ENCODE measurements at regions not wholly inside any gene's neighbourhood (a gene's known extent, or its start where the extent isn't known, plus 50 kb on each side); places are given as distances from the start of the nearest gene placed in this dataset.
"Not testable (repeated sequence)": the region's sequence is repeated elsewhere in the genome, so short reads cannot be mapped to it uniquely, and the experiment has no call there.

DNA sequence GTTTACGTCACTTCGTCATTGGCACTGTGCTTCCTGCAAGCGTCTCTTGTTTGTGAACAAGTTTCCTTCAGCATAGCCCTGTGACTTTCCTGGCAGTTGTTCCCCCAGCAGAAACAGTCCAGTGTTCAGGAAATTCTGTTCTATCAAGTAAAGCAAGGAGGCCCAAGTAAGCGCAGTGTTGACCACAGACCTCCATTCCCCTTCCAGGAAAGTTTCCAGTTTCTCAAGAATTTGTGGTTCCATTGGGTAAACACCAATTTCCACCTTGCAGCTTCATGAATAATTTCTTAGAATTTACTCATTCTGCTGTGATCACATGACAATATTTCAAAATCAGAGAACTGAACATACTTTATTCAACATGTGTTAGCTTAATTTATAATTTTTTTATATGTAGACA is 88.5 kb upstream of the ETV3 start:
- DNase-seq (ENCODE audit: low read depth in 2 of 2) = no peak

GRCh38 chr1:157219600-157219999 is 81.4 kb upstream of the ETV3 start:
- DNase-seq (ENCODE audit: low read depth in 2 of 2) = no peak

DNA sequence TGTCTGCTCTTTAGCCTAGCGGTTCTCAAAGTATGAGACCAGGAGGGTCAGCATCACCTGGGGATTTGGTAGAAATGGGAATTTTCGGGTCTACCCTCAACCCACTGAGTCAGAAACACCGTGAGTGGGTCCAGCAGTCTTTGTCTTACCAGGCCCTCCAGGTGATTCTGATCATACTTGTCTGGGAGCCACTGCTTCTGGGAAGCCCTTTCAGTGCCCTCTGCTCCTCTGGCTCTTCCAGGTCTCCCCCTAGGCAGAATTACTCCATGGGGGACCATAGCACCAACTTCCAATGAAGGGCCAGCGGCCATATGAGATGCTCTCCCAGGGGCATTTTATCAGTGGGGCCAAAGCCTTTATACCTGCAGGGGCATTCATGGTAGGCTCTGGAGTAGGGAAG is 81.0 kb upstream of the ETV3 start:
- no peak for DNase-seq (ENCODE audit: low read depth in 2 of 2)

- no peak for DNase-seq (ENCODE audit: low read depth in 2 of 2)
Measured at GRCh38 chr1:157218671-157219070, 80.5 kb upstream of the ETV3 start.

DNA sequence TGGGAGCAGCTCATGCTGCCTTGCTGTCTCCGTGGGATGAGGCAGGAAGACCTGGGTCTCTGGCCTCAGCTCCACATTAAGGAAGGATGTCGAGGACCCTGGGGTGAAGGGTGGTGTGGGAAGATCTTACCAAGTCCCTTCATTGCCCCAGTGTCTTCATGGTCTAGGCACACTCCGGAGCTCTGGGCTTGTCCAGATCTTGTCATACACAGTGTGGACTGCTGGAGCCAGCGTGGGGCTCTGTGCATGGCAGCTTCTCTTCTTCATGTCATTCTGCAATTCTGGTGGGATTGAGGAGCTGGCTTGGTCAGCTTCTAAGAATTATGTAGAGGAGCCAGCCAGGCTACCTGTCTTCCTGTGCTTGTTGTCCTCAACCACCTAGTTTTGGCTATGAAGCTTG is 79.3 kb upstream of the ETV3 start:
- DNase-seq (ENCODE audit: low read depth in 2 of 2) = no peak

GRCh38 chr1:157213836-157214235 is 75.6 kb upstream of the ETV3 start:
- DNase-seq (ENCODE audit: low read depth in 2 of 2) = no peak

- no peak for DNase-seq (ENCODE audit: low read depth in 2 of 2)
Measured at GRCh38 chr1:157209514-157209913, 71.3 kb upstream of the ETV3 start.

- not testable (repeated sequence) for DNase-seq (ENCODE audit: low read depth in 2 of 2)
Measured at GRCh38 chr1:157205982-157206381, 67.8 kb upstream of the ETV3 start.

DNA sequence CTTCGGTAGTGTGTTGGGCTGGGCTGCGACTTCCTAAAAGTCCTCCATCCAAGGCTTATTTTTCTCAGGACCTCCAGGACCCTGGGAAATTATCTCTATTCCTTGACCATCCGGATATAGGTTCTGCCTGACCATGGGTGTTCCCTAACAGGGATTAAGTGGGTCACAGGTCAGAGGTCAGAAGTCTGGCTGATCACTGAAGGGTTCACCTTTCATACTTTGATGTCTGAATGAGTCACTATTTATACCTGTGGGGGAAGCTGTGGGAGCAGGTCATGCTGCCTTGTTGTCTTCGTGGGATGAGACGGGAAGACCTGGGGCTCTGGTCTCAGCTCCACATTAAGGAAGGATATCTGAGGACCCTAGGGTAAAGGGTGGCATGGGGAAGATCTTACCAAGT is 65.0 kb upstream of the ETV3 start:
- no peak for DNase-seq (ENCODE audit: low read depth in 2 of 2)

- DNase-seq (ENCODE audit: low read depth in 2 of 2) = no peak
Measured at GRCh38 chr1:157202331-157202730, 64.1 kb upstream of the ETV3 start.

- no peak for DNase-seq (ENCODE audit: low read depth in 2 of 2)
Measured at GRCh38 chr1:157201767-157202166, 63.6 kb upstream of the ETV3 start.

DNA sequence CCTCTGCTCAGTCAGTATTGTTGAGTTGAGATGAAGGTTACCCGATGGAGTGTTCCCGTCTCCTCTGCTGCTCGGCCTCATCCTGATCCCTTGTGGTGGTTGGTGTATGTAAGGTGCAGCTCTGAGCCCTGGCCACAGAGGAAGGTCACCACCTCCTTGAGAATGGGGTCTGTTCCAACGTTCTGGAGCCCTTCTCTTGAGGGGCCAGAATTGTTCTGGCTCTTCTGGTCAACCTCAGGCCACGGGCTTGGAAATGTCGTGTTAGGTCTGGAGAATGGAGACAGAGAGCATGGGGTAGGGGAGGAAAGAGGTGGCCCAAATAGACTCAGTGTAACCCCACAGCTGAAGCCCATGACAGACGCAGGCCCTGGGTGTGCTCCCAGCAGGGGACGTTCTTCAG is 62.3 kb upstream of the ETV3 start:
- no peak for DNase-seq (ENCODE audit: low read depth in 2 of 2)

GRCh38 chr1:157199421-157199755 is 61.2 kb upstream of the ETV3 start:
- no peak for DNase-seq (ENCODE audit: low read depth in 2 of 2)

DNA sequence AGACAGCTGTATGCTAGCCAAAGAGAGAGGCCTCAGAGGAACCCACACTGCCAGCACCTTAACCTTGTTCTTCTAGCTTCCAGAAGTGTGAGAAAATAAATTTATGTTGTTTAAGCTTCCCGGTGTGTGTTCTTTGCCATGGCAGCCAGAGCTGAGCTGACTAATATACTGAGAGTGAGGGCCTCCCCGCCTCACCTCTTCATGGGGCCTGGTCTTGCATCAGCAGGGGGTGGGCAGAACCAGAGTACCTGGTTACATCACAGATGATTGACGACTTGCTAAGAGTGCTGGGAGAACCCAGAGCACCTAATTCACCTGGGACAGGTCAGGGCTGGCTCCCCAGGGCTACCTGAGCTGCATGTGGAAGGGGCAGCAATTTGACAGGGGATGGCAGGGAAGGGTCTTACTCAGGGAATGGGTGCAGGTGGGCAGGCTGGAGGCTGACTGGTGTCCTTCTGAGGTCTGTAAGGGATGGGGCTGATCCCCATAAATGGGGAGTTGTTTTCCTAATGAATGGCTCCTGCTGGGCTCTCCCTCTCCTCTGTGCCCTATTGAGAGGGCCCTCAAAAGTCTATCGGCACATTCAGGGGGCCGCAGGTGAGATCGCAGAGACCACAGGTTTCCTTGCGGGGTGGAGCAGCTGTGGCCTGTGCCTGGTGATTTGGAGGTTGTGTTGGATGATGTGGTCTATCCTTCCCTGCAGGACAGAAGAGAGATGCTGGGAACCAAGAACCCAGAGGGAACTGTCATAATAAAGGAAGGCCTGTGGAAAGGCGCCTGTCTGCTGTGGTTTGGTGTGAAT is 60.6 kb upstream of the ETV3 start:
- DNase-seq (ENCODE audit: low read depth in 2 of 2) = no peak

DNA sequence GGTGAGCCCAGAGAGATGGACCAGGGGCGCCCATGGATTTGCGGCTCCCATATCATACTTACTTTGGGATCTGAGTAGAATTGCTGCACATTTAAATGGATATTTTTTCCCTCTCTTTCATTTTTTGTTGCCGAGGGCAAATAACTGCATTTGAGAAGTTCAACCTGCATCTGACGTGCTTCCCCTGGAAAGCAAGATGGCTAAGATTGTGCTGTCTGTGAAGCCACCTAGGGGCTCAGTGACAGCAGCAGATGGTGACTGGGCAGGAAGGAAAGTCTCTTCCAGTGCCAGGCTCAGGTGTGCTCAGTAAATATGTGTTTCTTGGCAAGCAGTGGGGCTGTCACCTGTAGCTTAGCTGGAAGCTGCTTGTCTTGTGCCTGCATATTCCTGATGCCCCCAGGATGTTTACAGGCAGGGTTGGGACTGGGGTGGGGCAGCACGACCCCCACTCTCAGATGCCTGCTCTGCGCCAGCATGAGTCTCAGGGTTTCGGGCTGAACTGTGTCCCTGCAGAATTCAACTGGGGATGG is 59.8 kb upstream of the ETV3 start:
- DNase-seq (ENCODE audit: low read depth in 2 of 2) = no peak

DNA sequence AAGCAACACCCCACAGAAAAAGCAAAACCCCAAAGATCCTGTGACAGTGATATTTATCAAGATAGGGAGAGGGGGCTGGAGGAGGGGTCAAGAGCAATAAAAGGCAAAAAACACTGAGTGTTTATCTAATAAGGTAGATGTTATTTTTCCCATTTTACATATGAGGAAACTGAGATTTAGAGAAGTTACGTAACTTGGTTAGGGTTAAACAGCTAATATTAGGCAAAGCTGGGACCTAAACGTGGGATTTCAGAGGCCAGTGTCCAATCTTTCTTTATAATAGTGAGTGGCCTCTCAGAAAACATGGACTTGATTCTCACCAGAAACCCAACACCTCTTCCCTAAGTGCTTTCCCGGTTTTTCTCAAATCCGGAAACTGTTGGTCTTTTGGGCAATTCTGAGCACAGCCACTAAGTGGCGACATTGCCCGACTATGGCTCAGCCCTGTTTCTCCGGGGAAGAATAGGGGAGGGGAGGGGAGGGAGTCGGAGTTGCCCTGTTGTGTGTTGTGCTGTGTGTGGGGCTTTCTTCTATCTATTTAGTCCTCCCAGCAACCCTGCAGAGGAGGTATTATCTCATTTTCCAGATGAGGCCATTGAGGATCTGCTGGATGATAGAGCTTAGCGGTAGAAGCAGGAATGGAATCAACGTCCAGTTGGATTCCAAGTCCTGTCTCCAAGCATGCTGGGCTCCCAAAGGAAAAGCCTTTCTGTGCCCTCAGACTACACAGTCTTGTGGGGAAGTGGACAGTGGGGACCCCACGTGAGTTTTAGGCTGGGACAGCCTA is 58.7 kb upstream of the ETV3 start:
- DNase-seq (ENCODE audit: low read depth in 2 of 2) = not testable (repeated sequence)

GRCh38 chr1:157196245-157196543 is 58.0 kb upstream of the ETV3 start:
- no peak for DNase-seq (ENCODE audit: low read depth in 2 of 2)

DNA sequence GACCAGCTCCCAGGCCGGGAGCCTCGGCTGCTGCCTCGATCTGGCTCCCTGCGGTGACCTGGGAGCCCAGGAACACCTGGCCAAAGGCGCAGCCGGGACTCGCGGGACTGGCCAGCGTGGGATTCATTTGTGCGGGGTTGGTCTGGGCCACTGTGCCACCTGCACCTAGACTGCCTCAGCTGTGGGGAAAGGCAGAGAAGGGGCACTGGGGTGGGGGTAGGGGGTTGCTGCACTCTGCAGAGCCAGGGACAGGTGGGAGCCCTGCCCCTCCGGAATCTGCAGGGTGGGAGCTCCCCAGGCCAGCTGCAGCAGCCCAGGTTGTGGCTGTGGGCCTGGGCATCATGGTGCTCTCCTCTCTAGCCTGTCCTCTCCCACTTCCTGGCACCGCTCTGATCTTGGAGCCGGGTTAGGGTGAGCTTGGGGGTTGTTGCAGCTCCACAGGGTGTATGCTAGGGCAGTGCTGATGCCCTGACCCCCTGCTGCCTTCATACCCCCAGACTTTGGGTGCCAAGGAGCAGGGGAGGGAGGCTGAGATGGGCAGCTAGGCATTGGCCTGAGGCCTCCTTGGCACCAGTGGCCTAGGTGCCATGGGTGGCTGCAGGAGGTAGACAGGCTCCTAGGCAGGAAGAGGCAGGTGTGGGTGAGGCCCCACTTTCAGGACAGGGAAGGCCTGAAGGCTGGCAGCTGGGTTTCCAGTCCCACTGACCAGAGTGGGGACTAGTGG is 57.5 kb upstream of the ETV3 start:
- no peak for DNase-seq (ENCODE audit: low read depth in 2 of 2)

GRCh38 chr1:157194731-157195520 is 56.7 kb upstream of the ETV3 start:
- no peak for DNase-seq (ENCODE audit: low read depth in 2 of 2)

DNA sequence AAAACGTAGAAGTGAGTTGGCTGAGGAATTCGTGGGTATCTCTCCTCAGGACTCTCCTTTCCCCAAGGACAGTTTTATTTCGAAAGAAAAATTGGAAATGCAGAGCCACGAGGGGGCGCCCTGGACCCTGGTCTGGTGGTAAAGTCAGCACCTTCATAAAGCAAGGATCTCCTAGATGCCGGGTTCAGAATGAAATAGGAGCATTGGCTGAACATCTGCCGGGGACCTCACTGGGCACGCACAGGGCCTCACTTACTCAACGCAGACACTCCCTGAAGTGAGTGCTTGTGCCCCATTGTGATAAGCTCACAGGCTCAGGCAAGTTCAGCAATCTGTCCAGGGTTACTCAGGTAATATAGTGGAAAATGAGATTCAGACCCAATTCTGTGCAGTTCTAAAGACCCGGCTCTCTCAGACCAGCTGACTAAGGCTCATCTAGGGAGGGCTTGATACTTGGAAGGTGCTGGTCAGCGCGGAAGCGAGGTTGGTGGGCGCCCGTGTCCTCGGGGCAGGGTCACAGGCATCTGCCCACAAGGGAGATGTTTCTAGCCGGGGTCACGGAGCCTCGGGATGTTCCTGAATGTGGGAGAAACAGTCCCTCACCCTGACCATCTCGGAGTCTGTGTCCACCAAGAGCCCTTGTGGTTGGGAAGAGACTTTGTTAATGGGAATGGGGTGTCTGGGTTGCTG is 55.7 kb upstream of the ETV3 start:
- peak; percentile 38 to 61 for DNase-seq (ENCODE audit: low read depth in 2 of 2)

- DNase-seq (ENCODE audit: low read depth in 2 of 2) = no peak
Measured at GRCh38 chr1:157193219-157193618, 55.0 kb upstream of the ETV3 start.

Measured in activated CD4-positive, alpha-beta T cell treated with anti-CD3 and anti-CD28 coated beads for 24 hours (primary cell).